ENCODE measurements at regions not wholly inside any gene's neighbourhood (a gene's known extent, or its start where the extent isn't known, plus 50 kb on each side); places are given as distances from the start of the nearest gene placed in this dataset.

DNA sequence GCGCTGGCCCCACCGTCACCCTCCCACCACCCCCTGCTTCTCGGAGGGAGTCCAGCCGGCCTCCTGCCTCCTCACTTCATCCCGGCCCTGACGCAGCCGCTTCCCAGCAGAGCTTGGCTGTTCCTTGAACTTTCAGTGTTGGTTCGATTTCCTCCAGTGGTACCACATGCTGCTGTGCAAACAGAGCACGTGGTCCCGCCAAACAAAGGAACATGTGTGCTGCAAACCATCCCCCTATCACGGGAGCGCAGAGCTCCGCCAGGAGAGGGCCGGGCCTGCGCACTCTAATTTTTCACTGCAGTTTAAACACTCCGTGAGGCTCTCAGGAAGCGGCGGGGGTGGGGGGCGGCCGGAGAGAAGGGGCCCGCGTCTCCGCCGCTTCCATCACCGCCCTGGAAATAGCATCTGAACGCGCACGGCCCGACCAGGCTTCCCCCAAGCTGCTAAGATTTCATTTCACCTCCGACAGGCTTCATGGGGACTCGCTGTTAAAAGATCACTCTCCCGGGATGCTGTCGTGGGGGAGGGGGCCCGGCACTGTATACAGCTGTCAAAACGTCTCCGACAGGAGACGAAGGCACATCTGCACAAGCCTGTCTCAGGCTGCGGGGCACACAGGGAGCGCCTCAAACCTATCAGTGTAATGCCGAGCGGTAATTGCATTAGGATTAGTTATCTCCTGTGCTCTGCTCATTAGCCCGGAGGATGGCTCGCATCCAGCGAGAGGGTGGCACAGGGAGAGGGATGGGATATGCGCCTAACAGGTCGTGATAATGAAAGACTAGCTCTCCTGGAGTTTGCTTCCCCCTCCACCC, 269.9 kb upstream of the SORL1-AS1 start:
- Histone ChIP-seq H3K4me1 (ENCODE audit: control insufficient read depth, extremely low read depth, insufficient read depth, low read length) (no peaks in the 10 kb centered on the region), H3K36me3 (ENCODE audit: control insufficient read depth in 2 of 2, extremely low read depth in 1 of 2, insufficient read depth in 2 of 2, low read length in 2 of 2) (no peaks in the 10 kb centered on the region), H3K4me2 (ENCODE audit: control insufficient read depth, extremely low read depth, insufficient read depth, low read depth, low read length) (peak overlapping the region; percentile 75), H3K9me1 (ENCODE audit: control insufficient read depth, extremely low read depth, insufficient read depth, low read length) (no peaks in the 10 kb centered on the region), H3K27me3 (ENCODE audit: control insufficient read depth, extremely low read depth, insufficient read depth, low read length) (peaks cover 16% of the 10 kb centered on the region), H3K79me2 (ENCODE audit: control insufficient read depth, insufficient read depth, low read length) (no peaks in the 10 kb centered on the region), H4K20me1 (ENCODE audit: control insufficient read depth, extremely low read depth, insufficient read depth, low read length) (no peaks in the 10 kb centered on the region), H3K9me3 (ENCODE audit: control insufficient read depth, low read depth, low read length) (no peaks in the 10 kb centered on the region), H2AFZ (ENCODE audit: control insufficient read depth, low read length) (peak overlapping the region; percentile 61), H3K9ac (ENCODE audit: control insufficient read depth, extremely low read depth, insufficient read depth, low read length) (no peak overlapping the region), H3K4me3 (ENCODE audit: control insufficient read depth in 2 of 3, extremely low read depth in 1 of 3, insufficient read depth in 2 of 3, low read depth in 1 of 3, low read length in 3 of 3) (peak overlapping the region in 2 of 3 experiments; percentile 44 to 51), H3K27ac (ENCODE audit: control insufficient read depth, insufficient read depth, low read length) (no peak overlapping the region)
- no peak for DNase-seq (ENCODE audit: low read depth, low spot score)
- FAIRE-seq = no peak
- dilution Hi-C loops (cut with MboI; ENCODE audit: extremely low pct_ligation_motif_present, low sequenced_read_pairs) = no loop called here
- no peak for TF ChIP-seq CTCF (optimal IDR thresholded peaks at IDR 0.05 in 1 of 3, IDR thresholded peaks at IDR 0.05 in 1 of 3, conservative IDR thresholded peaks at IDR 0.05 in 1 of 3; ENCODE audit: extremely low read depth in 1 of 3, insufficient read depth in 2 of 3, low read length in 3 of 3)
- peak; percentile 38 for TF ChIP-seq EZH2 (IDR thresholded peaks at IDR 0.05; ENCODE audit: low read length)

GRCh38 chr11:121721961-121722360, 269.2 kb upstream of the SORL1-AS1 start:
- DNase-seq (ENCODE audit: low read depth, low spot score) (no peak), FAIRE-seq (no peak)
- dilution Hi-C loops (cut with MboI; ENCODE audit: extremely low pct_ligation_motif_present, low sequenced_read_pairs) = no loop called here
- Histone ChIP-seq H3K9me3 (ENCODE audit: control insufficient read depth, low read depth, low read length) (no peaks in the 10 kb centered on the region), H3K4me1 (ENCODE audit: control insufficient read depth, extremely low read depth, insufficient read depth, low read length) (no peaks in the 10 kb centered on the region), H4K20me1 (ENCODE audit: control insufficient read depth, extremely low read depth, insufficient read depth, low read length) (no peaks in the 10 kb centered on the region), H3K27ac (ENCODE audit: control insufficient read depth, insufficient read depth, low read length) (no peak overlapping the region), H3K36me3 (ENCODE audit: control insufficient read depth in 2 of 2, extremely low read depth in 1 of 2, insufficient read depth in 2 of 2, low read length in 2 of 2) (no peaks in the 10 kb centered on the region), H3K9ac (ENCODE audit: control insufficient read depth, extremely low read depth, insufficient read depth, low read length) (no peak overlapping the region), H2AFZ (ENCODE audit: control insufficient read depth, low read length) (no peak overlapping the region), H3K27me3 (ENCODE audit: control insufficient read depth, extremely low read depth, insufficient read depth, low read length) (peaks cover 16% of the 10 kb centered on the region), H3K9me1 (ENCODE audit: control insufficient read depth, extremely low read depth, insufficient read depth, low read length) (no peaks in the 10 kb centered on the region), H3K4me3 (ENCODE audit: control insufficient read depth in 2 of 3, extremely low read depth in 1 of 3, insufficient read depth in 2 of 3, low read depth in 1 of 3, low read length in 3 of 3) (no peak overlapping the region), H3K4me2 (ENCODE audit: control insufficient read depth, extremely low read depth, insufficient read depth, low read depth, low read length) (no peak overlapping the region), H3K79me2 (ENCODE audit: control insufficient read depth, insufficient read depth, low read length) (no peaks in the 10 kb centered on the region)
- TF ChIP-seq CTCF (optimal IDR thresholded peaks at IDR 0.05 in 1 of 3, IDR thresholded peaks at IDR 0.05 in 1 of 3, conservative IDR thresholded peaks at IDR 0.05 in 1 of 3; ENCODE audit: extremely low read depth in 1 of 3, insufficient read depth in 2 of 3, low read length in 3 of 3) (no peak), EZH2 (IDR thresholded peaks at IDR 0.05; ENCODE audit: low read length) (no peak)

All from keratinocyte (primary cell).